ENCODE measurements at regions not wholly inside any gene's neighbourhood (a gene's known extent, or its start where the extent isn't known, plus 50 kb on each side); places are given as distances from the start of the nearest gene placed in this dataset.

GRCh38 chr2:172169611-172170010, 66.9 kb upstream of the DLX2 start:
- Histone ChIP-seq H3K79me2 (ENCODE audit: insufficient read depth, low read length) (no peaks in the 10 kb centered on the region), H3K9me3 (ENCODE audit: insufficient read depth, low read length, severe bottlenecking) (no peaks in the 10 kb centered on the region), H3K27ac (ENCODE audit: low read length) (no peak overlapping the region), H2AFZ (ENCODE audit: low read depth, low read length) (no peak overlapping the region), H3K27me3 (ENCODE audit: insufficient read depth, low read length, poor library complexity) (no peaks in the 10 kb centered on the region), H3K4me2 (ENCODE audit: insufficient read depth, low read length) (no peak overlapping the region), H4K20me1 (ENCODE audit: insufficient read depth, low read length) (no peaks in the 10 kb centered on the region), H3K4me1 (ENCODE audit: insufficient read depth, low read length) (no peaks in the 10 kb centered on the region), H3K9ac (ENCODE audit: low read depth, low read length) (no peak overlapping the region), H3K36me3 (ENCODE audit: insufficient read depth, low read length) (no peaks in the 10 kb centered on the region), H3K4me3 (ENCODE audit: low read depth in 1 of 2, low read length in 2 of 2) (no peak overlapping the region)
- no peak for TF ChIP-seq CTCF (IDR thresholded peaks at IDR 0.05; ENCODE audit: borderline replicate concordance, extremely low read depth, low read length, poor library complexity, severe bottlenecking)
- TF ChIP-seq EZH2 (IDR thresholded peaks at IDR 0.05; ENCODE audit: borderline replicate concordance, low read depth, low read length, severe bottlenecking) = no peak
- DNase-seq (no peak), ATAC-seq (ENCODE audit: insufficient read depth, low read depth) (no peak)

- TF ChIP-seq CTCF (IDR thresholded peaks at IDR 0.05; ENCODE audit: borderline replicate concordance, extremely low read depth, low read length, poor library complexity, severe bottlenecking) (no peak), EZH2 (IDR thresholded peaks at IDR 0.05; ENCODE audit: borderline replicate concordance, low read depth, low read length, severe bottlenecking) (no peak)
- Histone ChIP-seq H3K4me1 (ENCODE audit: insufficient read depth, low read length) (no peaks in the 10 kb centered on the region), H3K9me3 (ENCODE audit: insufficient read depth, low read length, severe bottlenecking) (no peaks in the 10 kb centered on the region), H3K27ac (ENCODE audit: low read length) (no peak overlapping the region), H3K4me2 (ENCODE audit: insufficient read depth, low read length) (no peak overlapping the region), H3K36me3 (ENCODE audit: insufficient read depth, low read length) (no peaks in the 10 kb centered on the region), H3K9ac (ENCODE audit: low read depth, low read length) (no peak overlapping the region), H3K27me3 (ENCODE audit: insufficient read depth, low read length, poor library complexity) (no peaks in the 10 kb centered on the region), H2AFZ (ENCODE audit: low read depth, low read length) (no peak overlapping the region), H3K4me3 (ENCODE audit: low read depth in 1 of 2, low read length in 2 of 2) (no peak overlapping the region), H3K79me2 (ENCODE audit: insufficient read depth, low read length) (no peaks in the 10 kb centered on the region), H4K20me1 (ENCODE audit: insufficient read depth, low read length) (no peaks in the 10 kb centered on the region)
- no peak for DNase-seq
- ATAC-seq (ENCODE audit: insufficient read depth, low read depth) = no peak
These were observed 69.9 kb upstream of the DLX2 start for GRCh38 chr2:172172513-172173173.

GRCh38 chr2:172173174-172173706, 70.5 kb upstream of the DLX2 start:
- no peak overlapping the region for H3K4me3 ChIP-seq (ENCODE audit: low read depth in 1 of 2, low read length in 2 of 2)
- no peak overlapping the region for H3K4me2 ChIP-seq (ENCODE audit: insufficient read depth, low read length)
- ATAC-seq (ENCODE audit: insufficient read depth, low read depth) = no peak
- no peaks in the 10 kb centered on the region for H3K27me3 ChIP-seq (ENCODE audit: insufficient read depth, low read length, poor library complexity)
- no peaks in the 10 kb centered on the region for H3K4me1 ChIP-seq (ENCODE audit: insufficient read depth, low read length)
- no peaks in the 10 kb centered on the region for H4K20me1 ChIP-seq (ENCODE audit: insufficient read depth, low read length)
- H3K9me3 ChIP-seq (ENCODE audit: insufficient read depth, low read length, severe bottlenecking) = no peaks in the 10 kb centered on the region
- no peak for TF ChIP-seq EZH2 (IDR thresholded peaks at IDR 0.05; ENCODE audit: borderline replicate concordance, low read depth, low read length, severe bottlenecking)
- no peak for TF ChIP-seq CTCF (IDR thresholded peaks at IDR 0.05; ENCODE audit: borderline replicate concordance, extremely low read depth, low read length, poor library complexity, severe bottlenecking)
- H3K27ac ChIP-seq (ENCODE audit: low read length) = no peak overlapping the region
- H2AFZ ChIP-seq (ENCODE audit: low read depth, low read length) = no peak overlapping the region
- no peak overlapping the region for H3K9ac ChIP-seq (ENCODE audit: low read depth, low read length)
- no peaks in the 10 kb centered on the region for H3K36me3 ChIP-seq (ENCODE audit: insufficient read depth, low read length)
- no peaks in the 10 kb centered on the region for H3K79me2 ChIP-seq (ENCODE audit: insufficient read depth, low read length)
- DNase-seq = no peak
